Parathyroid adenoma (tissue), 2 donors: ENCODE measurements at regions not wholly inside any gene's neighbourhood (a gene's known extent, or its start where the extent isn't known, plus 50 kb on each side); places are given as distances from the start of the nearest gene placed in this dataset.
A peak's percentile ranks its signal among the peaks of the same experiment; 100 is the strongest.

ENCODE experiments used
- H2AFZ ChIP-seq: fragments of 300-600 bp; sonication (generic); one replicate; pipeline ENCODE4 v1.7.0; 2017; ENCODE audit warnings: antibody characterized with exemption, mild to moderate bottlenecking
- H3K27ac ChIP-seq: fragments of 300-600 bp; sonication (generic); one replicate; pipeline ENCODE4 v1.7.0; 2017
- H3K27me3 ChIP-seq: fragments of 300-600 bp; sonication (generic); one replicate; pipeline ENCODE4 v1.7.0; 2017; ENCODE audit warnings: low read length; ENCODE audit not compliant: control insufficient read depth, insufficient read depth
- H3K36me3 ChIP-seq: fragments of 300-600 bp; sonication (generic); one replicate; pipeline ENCODE4 v1.7.0; 2017; ENCODE audit warnings: low read length; ENCODE audit not compliant: control insufficient read depth, insufficient read depth
- H3K4me1 ChIP-seq: fragments of 300-600 bp; sonication (generic); one replicate; pipeline ENCODE4 v1.7.0; 2017; ENCODE audit warnings: control low read depth
- H3K4me2 ChIP-seq: fragments of 300-600 bp; sonication (generic); one replicate; pipeline ENCODE4 v1.7.0; 2017; ENCODE audit warnings: low read length
- H3K4me3 ChIP-seq: fragments of 300-600 bp; sonication (generic); one replicate; pipeline ENCODE4 v1.7.0; 2017; ENCODE audit warnings: low read depth, low read length
- H3K79me2 ChIP-seq: fragments of 300-600 bp; sonication (generic); one replicate; pipeline ENCODE4 v1.7.0; 2017; ENCODE audit warnings: control low read depth
- H3K9ac ChIP-seq: fragments of 300-600 bp; sonication (generic); one replicate; pipeline ENCODE4 v1.7.0; 2017; ENCODE audit warnings: mild to moderate bottlenecking
- H3K9me3 ChIP-seq: fragments of 300-600 bp; sonication (generic); one replicate; pipeline ENCODE4 v1.7.0; 2017; ENCODE audit warnings: low read length; ENCODE audit not compliant: control insufficient read depth
- CTCF ChIP-seq: fragments of 300-600 bp; sonication (generic); IDR thresholded peaks from one replicate; pipeline ENCODE4 v1.7.0; 2017; ENCODE audit warnings: antibody characterized with exemption, mild to moderate bottlenecking
- donor health status: primary hyperparathyroidism.

GRCh38 chr15:95127356-95127755 lies 896.0 kb downstream of the MCTP2 start:
- no peak overlapping the region for H3K9ac ChIP-seq

GRCh38 chr15:95129574-95129973 lies 898.2 kb downstream of the MCTP2 start:
- H2AFZ ChIP-seq = no peak overlapping the region
- no peak overlapping the region for H3K4me2 ChIP-seq
- no peak overlapping the region for H3K4me3 ChIP-seq
- no peaks in the 10 kb centered on the region for H3K36me3 ChIP-seq
- peak overlapping the region; percentile 19 for H3K27ac ChIP-seq
- no peak overlapping the region for H3K9ac ChIP-seq
- no peaks in the 10 kb centered on the region for H3K4me1 ChIP-seq
- TF ChIP-seq CTCF = no peak
- no peaks in the 10 kb centered on the region for H3K27me3 ChIP-seq
- no peaks in the 10 kb centered on the region for H3K9me3 ChIP-seq
- H3K79me2 ChIP-seq = no peaks in the 10 kb centered on the region

More at GRCh38 chr15:95127356-95127755, 896.0 kb downstream of the MCTP2 start:
- no peak overlapping the region for H2AFZ ChIP-seq
- TF ChIP-seq CTCF = no peak
- no peak overlapping the region for H3K4me3 ChIP-seq
- no peak overlapping the region for H3K27ac ChIP-seq
- no peak overlapping the region for H3K4me2 ChIP-seq
- no peaks in the 10 kb centered on the region for H3K9me3 ChIP-seq
- H3K79me2 ChIP-seq = no peaks in the 10 kb centered on the region
- H3K27me3 ChIP-seq = no peaks in the 10 kb centered on the region
- H3K36me3 ChIP-seq = no peaks in the 10 kb centered on the region
- H3K4me1 ChIP-seq = no peaks in the 10 kb centered on the region

GRCh38 chr15:95131131-95131556 lies 899.8 kb downstream of the MCTP2 start:
- H3K4me2 ChIP-seq = no peak overlapping the region
- no peaks in the 10 kb centered on the region for H3K79me2 ChIP-seq
- H3K36me3 ChIP-seq = no peaks in the 10 kb centered on the region
- no peak overlapping the region for H3K4me3 ChIP-seq
- no peak overlapping the region for H2AFZ ChIP-seq
- no peaks in the 10 kb centered on the region for H3K9me3 ChIP-seq
- no peak overlapping the region for H3K9ac ChIP-seq
- no peaks in the 10 kb centered on the region for H3K4me1 ChIP-seq
- no peak overlapping the region for H3K27ac ChIP-seq
- no peak for TF ChIP-seq CTCF
- H3K27me3 ChIP-seq = no peaks in the 10 kb centered on the region

GRCh38 chr15:95132774-95133173 lies 901.4 kb downstream of the MCTP2 start:
- no peaks in the 10 kb centered on the region for H3K79me2 ChIP-seq
- H3K27me3 ChIP-seq = no peaks in the 10 kb centered on the region
- no peak for TF ChIP-seq CTCF
- H3K4me1 ChIP-seq = no peaks in the 10 kb centered on the region
- H3K9me3 ChIP-seq = no peaks in the 10 kb centered on the region
- no peak overlapping the region for H3K9ac ChIP-seq
- H3K27ac ChIP-seq = no peak overlapping the region
- no peak overlapping the region for H2AFZ ChIP-seq
- H3K36me3 ChIP-seq = no peaks in the 10 kb centered on the region
- H3K4me3 ChIP-seq = no peak overlapping the region
- no peak overlapping the region for H3K4me2 ChIP-seq

- Histone ChIP-seq H3K4me3 (no peak overlapping the region), H3K79me2 (no peaks in the 10 kb centered on the region), H3K9me3 (no peaks in the 10 kb centered on the region), H3K27me3 (no peaks in the 10 kb centered on the region), H3K4me1 (no peaks in the 10 kb centered on the region), H3K36me3 (no peaks in the 10 kb centered on the region), H3K4me2 (no peak overlapping the region), H2AFZ (no peak overlapping the region), H3K9ac (no peak overlapping the region), H3K27ac (no peak overlapping the region)
- no peak for TF ChIP-seq CTCF
Measured at GRCh38 chr15:95134431-95135110, 903.2 kb downstream of the MCTP2 start.
